HUDEP-2 (cell line): ENCODE measurements at regions not wholly inside any gene's neighbourhood (a gene's known extent, or its start where the extent isn't known, plus 50 kb on each side); places are given as distances from the start of the nearest gene placed in this dataset.

ENCODE experiments used
- DNase-seq, 76 experiments: peaks; one replicate each; lab custom pipeline; 2025; ENCODE audit not compliant: unreplicated experiment in 76 of 76; lab: John Stamatoyannopoulos, UW

- no peak for DNase-seq
These were observed 178.0 kb downstream of the YIPF5 start for GRCh38 chr5:143992496-143992895.

- no peak for DNase-seq
These were observed 167.6 kb downstream of the YIPF5 start for GRCh38 chr5:144002876-144003275.

- DNase-seq: no peak
These were observed 166.8 kb downstream of the YIPF5 start for GRCh38 chr5:144003636-144004035.

GRCh38 chr5:144004146-144004545 lies 166.3 kb downstream of the YIPF5 start:
- DNase-seq: no peak

GRCh38 chr5:144004751-144005150 lies 165.7 kb downstream of the YIPF5 start:
- no peak for DNase-seq

GRCh38 chr5:144009116-144009515 lies 161.3 kb downstream of the YIPF5 start:
- no peak for DNase-seq

GRCh38 chr5:144011388-144011787 lies 159.1 kb downstream of the YIPF5 start:
- no peak for DNase-seq

GRCh38 chr5:144013816-144014215 lies 156.6 kb downstream of the YIPF5 start:
- DNase-seq: no peak

GRCh38 chr5:144015961-144016360 lies 154.5 kb downstream of the YIPF5 start:
- DNase-seq: no peak

GRCh38 chr5:144017119-144017518 lies 153.3 kb downstream of the YIPF5 start:
- DNase-seq: no peak

- no peak for DNase-seq
These were observed 152.8 kb downstream of the YIPF5 start for GRCh38 chr5:144017631-144018030.

- no peak for DNase-seq
These were observed 146.4 kb downstream of the YIPF5 start for GRCh38 chr5:144024090-144024489.

- no peak for DNase-seq
These were observed 145.9 kb downstream of the YIPF5 start for GRCh38 chr5:144024545-144024944.

- no peak for DNase-seq
These were observed 144.2 kb downstream of the YIPF5 start for GRCh38 chr5:144026286-144026685.

GRCh38 chr5:144028058-144028457 lies 142.4 kb downstream of the YIPF5 start:
- DNase-seq: no peak

- DNase-seq: no peak
These were observed 141.8 kb downstream of the YIPF5 start for GRCh38 chr5:144028636-144029035.

- DNase-seq: no peak
These were observed 139.6 kb downstream of the YIPF5 start for GRCh38 chr5:144030904-144031303.

- DNase-seq: no peak
These were observed 138.1 kb downstream of the YIPF5 start for GRCh38 chr5:144032375-144032774.

GRCh38 chr5:144033486-144033885 lies 137.0 kb downstream of the YIPF5 start:
- no peak for DNase-seq

- no peak for DNase-seq
These were observed 135.3 kb downstream of the YIPF5 start for GRCh38 chr5:144035046-144035740.

GRCh38 chr5:144036476-144036875 lies 134.0 kb downstream of the YIPF5 start:
- no peak for DNase-seq

- DNase-seq: no peak
These were observed 129.7 kb downstream of the YIPF5 start for GRCh38 chr5:144040615-144041305.
